GM19324 (cell line): ENCODE measurements at regions not wholly inside any gene's neighbourhood (a gene's known extent, or its start where the extent isn't known, plus 50 kb on each side); places are given as distances from the start of the nearest gene placed in this dataset.
A peak's percentile ranks its signal among the peaks of the same experiment; 100 is the strongest.
"Not testable (repeated sequence)": the region's sequence is repeated elsewhere in the genome, so short reads cannot be mapped to it uniquely, and the experiment has no call there.

Source experiments
- ATAC-seq: cut with Tn5 transposase; IDR thresholded peaks from one replicate; pipeline ENCODE4 v1.9.1; 2021; ENCODE audit warnings: mild to moderate bottlenecking, moderate library complexity; ENCODE audit not compliant: unreplicated experiment, low FRiP score

GRCh38 chr10:30736685-30737232 lies 107.2 kb upstream of the LYZL2 start:
- no peak for ATAC-seq

DNA sequence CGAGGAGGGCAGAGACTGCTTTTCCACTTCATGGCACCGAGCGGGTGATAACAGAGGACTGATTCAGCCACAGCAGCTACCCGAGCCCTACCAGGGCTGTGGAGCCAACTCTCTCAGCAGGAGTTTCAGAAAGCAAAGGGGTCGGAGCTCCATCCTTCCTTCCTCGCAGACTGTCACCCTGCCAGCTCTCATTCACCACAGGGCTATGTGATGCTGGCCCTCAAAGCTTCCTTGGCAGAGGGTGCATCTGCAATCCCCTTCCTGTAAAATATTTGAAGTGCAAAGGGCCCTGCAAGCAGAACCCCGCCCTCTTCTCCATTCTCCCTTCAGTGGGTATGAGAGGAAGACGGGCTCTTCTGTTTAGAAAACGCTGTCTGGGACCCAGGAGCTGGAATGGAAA lies 105.3 kb upstream of the LYZL2 start:
- no peak for ATAC-seq

DNA sequence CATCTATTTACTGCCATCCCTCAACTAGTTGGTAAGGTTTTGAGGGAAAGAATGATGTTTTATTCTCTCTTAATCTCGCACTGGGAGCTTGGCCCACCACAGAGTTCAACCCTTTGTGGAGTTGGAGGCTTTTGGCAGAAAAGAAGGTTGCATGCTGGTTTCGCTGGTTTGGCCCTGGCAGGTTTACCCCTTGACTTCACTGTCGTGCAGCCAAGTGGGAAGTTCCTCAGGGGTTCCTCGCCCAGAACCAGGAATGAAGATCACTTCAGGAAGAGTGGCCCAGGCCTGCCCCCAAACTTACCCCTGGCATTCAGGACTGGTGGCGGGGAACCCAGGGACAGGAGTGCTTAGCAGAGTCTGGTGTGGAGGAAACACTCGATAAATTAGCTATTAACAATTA lies 103.1 kb upstream of the LYZL2 start:
- ATAC-seq = no peak

DNA sequence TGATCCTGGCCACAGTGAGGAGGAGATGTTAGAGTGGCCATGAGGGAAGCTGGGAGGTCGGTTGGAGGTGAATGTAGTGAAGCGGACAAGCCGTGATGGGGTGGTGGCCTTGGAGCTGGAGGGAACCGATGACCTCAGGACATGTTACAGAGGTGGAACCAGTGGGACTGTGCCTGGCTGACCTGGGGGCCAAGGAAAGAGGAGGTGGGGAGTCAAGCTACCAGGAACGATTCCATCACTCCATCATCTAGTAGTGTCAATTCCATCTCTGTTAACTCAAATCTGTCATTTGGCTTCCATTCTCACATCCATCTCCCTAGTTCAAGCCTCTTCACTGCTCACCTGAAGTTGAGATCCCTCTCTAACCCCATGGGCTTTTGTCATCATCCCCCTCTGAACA lies 102.4 kb upstream of the LYZL2 start:
- ATAC-seq = no peak

- no peak for ATAC-seq
Measured at GRCh38 chr10:30730306-30730705, 100.8 kb upstream of the LYZL2 start.

DNA sequence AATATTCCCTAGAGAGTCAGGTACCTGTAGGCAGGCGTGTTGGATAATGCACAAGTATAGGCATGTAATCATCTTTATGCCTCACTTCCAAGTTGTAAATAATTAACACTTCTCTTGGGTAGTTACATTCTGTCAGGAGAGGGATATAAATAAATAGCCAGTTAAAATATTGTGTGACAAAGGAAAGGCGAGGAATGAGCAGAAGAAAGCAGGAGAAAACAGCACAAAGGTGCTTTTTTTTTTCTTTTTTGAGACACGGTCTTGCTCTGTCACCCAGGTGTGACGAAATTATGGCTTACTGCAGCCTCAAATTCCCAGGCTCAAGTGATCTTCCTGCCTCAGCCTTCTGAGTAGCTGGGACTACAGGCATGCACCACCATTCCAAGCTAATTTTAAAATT lies 99.2 kb upstream of the LYZL2 start:
- no peak for ATAC-seq

DNA sequence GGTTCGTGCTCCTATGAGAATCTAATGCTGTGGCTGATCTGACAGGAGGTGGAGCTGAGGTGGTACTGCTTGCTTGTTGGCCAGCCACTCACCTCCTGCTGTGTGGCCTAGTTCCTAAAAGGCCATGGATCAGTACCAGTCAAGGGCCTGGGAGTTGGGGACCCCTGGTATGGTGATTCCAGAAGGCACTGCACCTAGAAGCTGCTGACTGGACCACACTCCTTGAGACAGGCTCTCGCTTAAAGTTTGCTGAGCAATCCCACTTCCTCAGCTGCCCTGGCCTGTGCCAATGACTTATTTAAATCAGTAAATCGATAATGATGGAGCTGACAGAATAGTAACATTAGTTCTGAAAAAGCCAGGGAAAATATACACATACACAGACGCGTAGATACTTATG lies 98.6 kb upstream of the LYZL2 start:
- ATAC-seq = no peak

DNA sequence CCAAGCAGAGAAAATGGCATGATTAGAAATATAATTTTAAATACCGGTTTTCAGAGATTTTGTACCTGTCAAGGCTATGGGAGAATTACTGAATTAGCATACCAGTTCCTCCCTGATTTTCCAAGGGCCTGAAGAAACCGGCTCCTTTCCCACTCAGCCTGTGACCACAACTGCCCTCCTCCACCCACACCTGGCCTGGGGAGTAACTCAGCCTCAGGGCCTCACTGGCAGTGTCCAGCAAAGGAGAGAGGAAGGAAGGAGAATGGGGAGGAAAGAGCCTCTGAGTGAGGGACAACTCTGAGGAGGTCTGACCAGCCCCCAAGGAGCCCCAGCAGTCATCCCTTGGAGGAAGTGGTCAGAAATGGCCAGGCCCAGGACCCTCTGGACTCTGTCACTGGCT lies 98.0 kb upstream of the LYZL2 start:
- ATAC-seq = no peak

DNA sequence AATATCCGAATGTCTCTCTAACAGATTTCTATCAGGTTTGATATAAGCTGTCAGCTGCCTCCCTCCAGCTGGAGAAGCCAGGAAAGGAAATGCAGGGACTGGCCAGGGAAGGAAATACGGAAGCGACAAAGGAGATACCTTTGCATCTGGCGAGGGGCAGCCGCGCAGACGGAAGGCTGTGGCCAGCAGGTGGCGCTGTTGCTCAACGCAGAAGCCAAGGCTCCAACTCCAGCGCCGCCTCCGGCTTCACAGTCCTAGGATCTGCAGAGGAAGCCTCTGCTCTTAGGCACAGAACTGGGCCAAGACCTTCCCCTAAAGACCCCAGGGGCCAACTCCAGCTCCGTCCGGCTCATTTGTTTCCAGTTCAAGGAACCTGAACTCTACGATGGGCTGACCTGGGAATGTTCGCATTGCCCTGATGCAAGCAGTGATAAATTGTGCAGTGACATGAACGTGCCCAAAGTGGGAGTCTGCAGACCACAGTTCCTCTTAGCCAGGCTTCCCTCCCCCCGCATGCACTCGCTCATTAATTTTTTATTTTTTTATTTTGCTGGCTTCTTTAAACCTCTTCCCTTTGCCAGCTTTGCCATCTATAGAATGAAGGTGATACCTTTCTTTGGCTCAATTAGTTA lies 97.3 kb upstream of the LYZL2 start:
- peak; percentile 83 for ATAC-seq

DNA sequence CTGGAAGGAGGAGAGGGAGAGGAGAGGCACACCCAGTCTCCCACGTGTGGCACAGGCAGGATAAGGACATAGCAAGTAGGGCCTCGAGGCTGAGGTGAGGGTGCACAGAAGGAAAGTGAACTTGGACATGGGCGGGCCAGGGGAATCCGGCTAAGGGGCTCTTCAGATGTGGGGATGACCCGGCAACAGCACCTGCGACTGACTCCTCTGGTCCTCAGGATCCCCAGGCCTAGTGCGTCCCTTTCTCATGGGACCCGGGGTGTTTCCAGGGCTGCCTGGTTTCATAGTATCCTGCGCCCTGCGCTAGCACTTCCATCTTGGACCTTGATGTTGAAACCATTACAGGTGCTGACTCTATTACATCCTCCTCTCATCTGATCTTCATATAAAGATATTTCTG lies 96.1 kb upstream of the LYZL2 start:
- no peak for ATAC-seq

- no peak for ATAC-seq
Measured at GRCh38 chr10:30724296-30724695, 94.7 kb upstream of the LYZL2 start.

- no peak for ATAC-seq
Measured at GRCh38 chr10:30722956-30723620, 93.5 kb upstream of the LYZL2 start.

- no peak for ATAC-seq
Measured at GRCh38 chr10:30719832-30720231, 90.3 kb upstream of the LYZL2 start.

DNA sequence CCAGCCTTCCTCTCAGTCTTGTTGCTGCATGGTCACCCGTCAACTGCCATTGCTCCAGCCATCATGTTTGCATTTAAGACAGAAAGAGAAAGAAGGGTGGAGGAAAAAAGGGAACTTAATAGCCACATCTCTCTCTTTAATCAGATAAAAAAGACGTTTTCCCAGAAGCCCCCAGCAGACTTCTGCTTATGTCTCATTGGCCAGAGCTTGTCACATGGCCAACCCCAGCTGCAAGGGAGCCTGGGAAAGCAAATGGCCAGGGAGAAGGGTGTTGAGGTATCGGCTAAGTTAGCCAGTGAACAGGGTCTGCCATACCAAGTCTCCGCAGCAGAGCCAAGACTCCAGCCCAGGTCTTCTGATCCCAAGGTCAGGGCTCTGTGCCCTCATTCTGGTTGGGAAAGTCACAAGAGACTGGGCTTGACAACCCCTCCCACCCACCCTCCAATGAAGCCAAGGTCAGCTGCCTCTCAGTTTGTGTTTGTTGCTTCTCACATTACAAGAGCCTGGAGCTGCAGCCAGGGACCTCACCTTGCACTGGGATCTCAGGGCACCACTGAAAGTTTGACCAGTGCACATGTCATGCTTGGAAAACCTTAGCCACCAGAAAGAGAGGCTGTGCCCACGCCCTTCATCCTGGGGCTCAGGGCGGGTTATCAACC lies 80.3 kb upstream of the LYZL2 start:
- no peak for ATAC-seq

DNA sequence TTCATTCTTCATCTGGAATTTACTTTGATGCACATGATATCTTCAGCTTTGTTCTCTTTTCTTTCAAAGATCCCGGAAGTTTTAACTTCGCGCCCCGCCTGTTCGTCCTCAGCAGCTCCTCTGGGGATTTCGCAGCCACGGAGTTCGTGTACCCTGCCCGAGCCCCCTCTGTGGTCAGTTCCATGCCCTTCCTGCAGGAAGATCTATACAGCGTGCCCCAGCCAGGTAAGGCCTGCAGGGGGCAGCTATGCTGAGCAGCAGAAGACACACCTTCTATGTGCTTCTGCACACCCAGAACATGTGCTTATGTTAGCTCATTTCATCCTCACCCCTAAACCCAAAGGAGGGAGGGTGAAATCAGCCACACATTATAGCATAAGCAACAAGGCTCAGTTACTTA lies 79.7 kb upstream of the LYZL2 start:
- ATAC-seq = no peak

GRCh38 chr10:30708234-30708633 lies 78.7 kb upstream of the LYZL2 start:
- ATAC-seq = no peak

GRCh38 chr10:30706189-30706588 lies 76.6 kb upstream of the LYZL2 start:
- ATAC-seq = not testable (repeated sequence)

GRCh38 chr10:30705625-30706149 lies 76.1 kb upstream of the LYZL2 start:
- peak; percentile 30 for ATAC-seq

DNA sequence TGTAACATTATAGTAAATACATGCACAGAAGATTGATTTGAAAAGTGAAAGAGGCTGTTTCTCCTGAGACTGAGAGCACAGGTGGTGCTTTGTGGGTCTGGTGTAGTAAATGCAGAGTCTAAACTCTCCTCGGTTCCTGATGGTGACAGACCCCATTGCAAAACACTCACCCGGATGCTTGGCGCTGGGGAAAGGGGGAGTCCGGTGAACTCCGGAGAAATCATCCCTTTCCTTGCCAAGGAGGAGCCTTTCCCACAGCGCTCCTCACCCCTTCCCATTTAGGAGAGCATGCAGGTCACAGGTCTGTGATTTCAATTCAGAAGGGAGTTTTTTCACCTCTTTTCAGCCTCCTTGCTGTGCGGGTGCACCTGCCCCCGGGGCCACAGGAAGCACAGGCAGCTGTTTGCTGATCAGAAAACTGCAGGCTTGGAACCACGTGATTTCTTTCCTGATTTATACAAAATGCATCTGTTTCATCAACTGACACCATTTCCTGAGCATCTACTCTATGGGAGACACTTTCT lies 75.6 kb upstream of the LYZL2 start:
- ATAC-seq = peak; percentile 67

- peak; percentile 14 for ATAC-seq
Measured at GRCh38 chr10:30704601-30705100, 75.1 kb upstream of the LYZL2 start.

- ATAC-seq = peak; percentile 1
Measured at GRCh38 chr10:30704026-30704600, 74.6 kb upstream of the LYZL2 start.
